LNCaP clone FGC (cell line): ENCODE measurements at regions not wholly inside any gene's neighbourhood (a gene's known extent, or its start where the extent isn't known, plus 50 kb on each side); places are given as distances from the start of the nearest gene placed in this dataset.

ENCODE experiments used
- DNase-seq: peaks from one replicate; pipeline ENCODE4 v3.0.0-alpha.2; 2011; ENCODE audit warnings: low read depth
- H3K4me3 ChIP-seq: 2 replicates; pipeline ENCODE4 v1.5.1; 2011; ENCODE audit warnings: mild to moderate bottlenecking, low read depth, low read length, control low read depth
- TF ChIP-seq, protein P1 (sequence below): IDR thresholded peaks from 2 replicates; pipeline ENCODE4 v1.5.1; 2012; ENCODE audit warnings: mild to moderate bottlenecking; ENCODE audit not compliant: control insufficient read depth, insufficient read depth; ENCODE audit errors: extremely low read depth

GRCh38 chr6:1231941-1232340, 80.0 kb upstream of the FOXQ1 start:
- no peak for DNase-seq
- H3K4me3 ChIP-seq = no peak overlapping the region
- TF ChIP-seq, protein P1, sequence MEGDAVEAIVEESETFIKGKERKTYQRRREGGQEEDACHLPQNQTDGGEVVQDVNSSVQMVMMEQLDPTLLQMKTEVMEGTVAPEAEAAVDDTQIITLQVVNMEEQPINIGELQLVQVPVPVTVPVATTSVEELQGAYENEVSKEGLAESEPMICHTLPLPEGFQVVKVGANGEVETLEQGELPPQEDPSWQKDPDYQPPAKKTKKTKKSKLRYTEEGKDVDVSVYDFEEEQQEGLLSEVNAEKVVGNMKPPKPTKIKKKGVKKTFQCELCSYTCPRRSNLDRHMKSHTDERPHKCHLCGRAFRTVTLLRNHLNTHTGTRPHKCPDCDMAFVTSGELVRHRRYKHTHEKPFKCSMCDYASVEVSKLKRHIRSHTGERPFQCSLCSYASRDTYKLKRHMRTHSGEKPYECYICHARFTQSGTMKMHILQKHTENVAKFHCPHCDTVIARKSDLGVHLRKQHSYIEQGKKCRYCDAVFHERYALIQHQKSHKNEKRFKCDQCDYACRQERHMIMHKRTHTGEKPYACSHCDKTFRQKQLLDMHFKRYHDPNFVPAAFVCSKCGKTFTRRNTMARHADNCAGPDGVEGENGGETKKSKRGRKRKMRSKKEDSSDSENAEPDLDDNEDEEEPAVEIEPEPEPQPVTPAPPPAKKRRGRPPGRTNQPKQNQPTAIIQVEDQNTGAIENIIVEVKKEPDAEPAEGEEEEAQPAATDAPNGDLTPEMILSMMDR = no peak

DNA sequence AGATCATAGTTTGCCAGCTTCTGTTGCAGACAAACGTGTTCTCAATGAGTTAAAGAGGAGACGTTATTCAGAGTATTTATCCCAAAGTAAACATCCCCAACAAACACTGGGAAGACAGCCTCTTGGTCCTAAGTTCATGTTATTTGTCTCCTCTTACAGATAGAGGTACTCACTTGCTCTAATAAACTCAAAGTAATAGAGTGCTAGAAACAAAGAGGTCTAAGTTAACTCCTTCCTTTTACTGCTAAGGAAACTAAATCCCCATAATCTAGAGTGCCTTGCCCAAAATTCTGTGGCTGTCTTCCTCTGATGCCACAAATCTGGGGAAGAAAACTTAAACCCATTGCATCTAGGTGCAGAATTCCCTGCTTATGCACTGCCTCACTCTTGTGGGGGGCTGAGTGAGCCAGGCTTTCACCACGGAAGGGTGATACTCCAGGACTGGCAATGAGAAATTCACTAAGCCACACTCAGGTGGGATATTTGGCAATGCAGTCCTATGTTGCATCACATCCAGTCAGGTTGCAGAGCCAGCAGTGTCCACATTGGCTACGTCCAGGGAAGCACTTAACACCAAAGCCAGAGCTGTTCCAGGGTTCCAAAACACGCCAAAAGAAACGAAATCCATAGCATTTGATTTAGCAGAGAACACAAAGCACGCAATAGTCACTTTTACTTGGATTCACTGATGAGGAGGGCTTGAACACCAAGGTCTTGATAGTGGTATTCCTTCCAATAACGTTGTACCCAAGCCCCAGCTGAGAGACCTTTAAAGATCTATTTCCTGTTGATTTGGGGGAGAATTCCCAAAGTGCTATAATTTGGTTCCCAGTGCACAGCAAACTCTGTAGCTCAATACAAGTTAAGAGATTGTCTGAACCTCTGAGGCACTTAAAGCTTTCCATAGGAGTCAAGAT, 81.0 kb upstream of the FOXQ1 start:
- H3K4me3 ChIP-seq = no peak overlapping the region
- DNase-seq = no peak
- TF ChIP-seq, protein P1 = no peak

DNA sequence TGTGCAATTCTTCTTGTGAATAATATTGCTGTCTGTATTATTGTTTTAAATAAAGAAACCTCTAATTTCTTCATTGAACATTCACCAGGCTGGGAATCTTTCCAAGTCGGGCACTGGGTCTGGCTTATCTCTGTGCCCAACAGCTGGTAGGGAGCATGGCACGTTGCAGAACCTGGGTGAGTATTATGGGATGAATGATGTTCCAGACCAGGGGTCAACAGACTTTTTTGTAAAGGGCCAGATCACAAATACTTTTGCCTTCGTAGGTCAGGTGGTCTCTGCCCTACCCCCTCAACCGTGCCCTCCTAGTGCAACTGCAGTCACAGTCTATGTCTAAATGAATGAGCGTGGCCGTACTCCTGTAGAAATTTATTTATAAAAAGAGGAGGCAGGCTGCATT, 81.6 kb upstream of the FOXQ1 start:
- DNase-seq = no peak
- no peak overlapping the region for H3K4me3 ChIP-seq
- TF ChIP-seq, protein P1 = no peak

DNA sequence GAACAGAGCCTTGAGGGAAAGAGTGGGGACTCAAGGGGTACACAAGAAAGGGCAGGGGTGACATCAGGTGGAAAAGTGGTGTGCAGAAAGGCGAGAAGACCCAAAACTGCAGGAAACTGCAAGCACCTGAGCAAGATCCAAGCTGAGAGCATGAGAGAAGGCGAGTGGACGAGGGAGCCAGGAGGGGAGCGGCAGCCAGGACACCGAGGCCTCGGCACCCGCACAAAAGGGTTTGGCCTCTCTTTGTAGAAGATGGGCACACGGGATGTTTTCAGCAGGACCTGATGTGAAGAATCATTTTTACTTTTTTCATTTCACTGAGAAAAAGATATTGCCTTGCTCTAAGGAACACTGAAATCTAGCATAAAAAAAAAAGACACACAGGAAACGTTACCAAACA, 82.1 kb upstream of the FOXQ1 start:
- no peak overlapping the region for H3K4me3 ChIP-seq
- DNase-seq = no peak
- TF ChIP-seq, protein P1 = no peak

DNA sequence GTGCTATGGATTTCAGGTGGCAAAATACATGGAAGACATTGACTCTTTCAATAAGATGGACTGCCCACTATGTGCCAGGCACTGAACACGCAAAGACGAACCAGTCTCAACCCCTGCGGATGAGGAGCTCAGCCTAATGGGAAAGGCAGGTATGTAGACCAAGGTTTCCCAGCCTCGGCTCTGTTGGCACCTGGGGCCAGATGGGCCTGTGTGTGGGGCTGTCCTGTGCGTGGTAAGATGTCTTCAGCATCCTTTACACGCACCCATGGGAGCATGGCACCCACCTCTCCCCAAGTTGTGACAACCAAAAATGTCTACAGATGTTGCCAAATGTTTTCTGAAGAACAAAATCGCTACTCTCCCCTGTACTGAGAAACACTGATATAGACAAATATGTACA, 82.6 kb upstream of the FOXQ1 start:
- no peak for DNase-seq
- no peak overlapping the region for H3K4me3 ChIP-seq
- TF ChIP-seq, protein P1 = no peak

GRCh38 chr6:1228754-1229191, 83.1 kb upstream of the FOXQ1 start:
- TF ChIP-seq, protein P1 = no peak
- no peak overlapping the region for H3K4me3 ChIP-seq
- DNase-seq = no peak
